Hepatocyte (in vitro differentiated cells): ENCODE measurements at regions not wholly inside any gene's neighbourhood (a gene's known extent, or its start where the extent isn't known, plus 50 kb on each side); places are given as distances from the start of the nearest gene placed in this dataset.

Experiments used
- DNase-seq: peaks from one replicate; pipeline ENCODE4 v3.0.0-alpha.2; 2016; ENCODE audit warnings: low spot score
- H2AFZ ChIP-seq: fragments of 200-600 bp; sonication (generic); 2 replicates; pipeline ENCODE4 v1.6.0; 2016; ENCODE audit warnings: antibody characterized with exemption, mild to moderate bottlenecking
- H3K27ac ChIP-seq: fragments of 200-600 bp; sonication (generic); 2 replicates; pipeline ENCODE4 v1.5.1; 2016; ENCODE audit warnings: mild to moderate bottlenecking
- H3K27me3 ChIP-seq: fragments of 200-600 bp; sonication (generic); 2 replicates; pipeline ENCODE4 v1.6.1; 2016
- H3K36me3 ChIP-seq: fragments of 200-600 bp; sonication (generic); replicated peaks from 2 replicates; pipeline ENCODE4 v1.5.1; 2016; ENCODE audit warnings: low read depth; ENCODE audit not compliant: insufficient read depth
- H3K4me1 ChIP-seq: fragments of 200-600 bp; sonication (generic); 2 replicates; pipeline ENCODE4 v1.5.1; 2016; ENCODE audit warnings: mild to moderate bottlenecking, moderate library complexity; ENCODE audit not compliant: insufficient read depth
- H3K4me2 ChIP-seq: fragments of 200-600 bp; sonication (generic); 2 replicates; pipeline ENCODE4 v1.6.0; 2016
- H3K4me3 ChIP-seq: fragments of 200-600 bp; sonication (generic); 2 replicates; pipeline ENCODE4 v1.5.1; 2016; ENCODE audit warnings: mild to moderate bottlenecking
- H3K79me2 ChIP-seq: fragments of 200-600 bp; sonication (generic); 2 replicates; pipeline ENCODE4 v1.6.0; 2017; ENCODE audit warnings: mild to moderate bottlenecking
- H3K9me2 ChIP-seq: fragments of 200-600 bp; sonication (generic); replicated peaks from 2 replicates; pipeline ENCODE4 v1.6.0; 2017; ENCODE audit warnings: mild to moderate bottlenecking; ENCODE audit not compliant: insufficient read depth
- H3K9me3 ChIP-seq: fragments of 200-600 bp; sonication (generic); 2 replicates; pipeline ENCODE4 v1.5.1; 2016; ENCODE audit warnings: low read depth, mild to moderate bottlenecking
- H4K20me1 ChIP-seq: fragments of 200-600 bp; sonication (generic); 2 replicates; pipeline ENCODE4 v1.6.0; 2016; ENCODE audit warnings: mild to moderate bottlenecking; ENCODE audit not compliant: insufficient read depth, poor library complexity, severe bottlenecking
- CTCF ChIP-seq: fragments of 200-600 bp; sonication (generic); IDR thresholded peaks from 2 replicates; pipeline ENCODE4 v1.5.1; 2016; ENCODE audit warnings: antibody characterized with exemption, mild to moderate bottlenecking; ENCODE audit not compliant: poor library complexity
- EZH2 ChIP-seq: fragments of 200-600 bp; sonication (generic); IDR thresholded peaks from 2 replicates; pipeline ENCODE4 v1.6.1; 2016; ENCODE audit warnings: antibody characterized with exemption, mild to moderate bottlenecking, borderline replicate concordance
- EZH2phosphoT487 ChIP-seq: fragments of 200-600 bp; sonication (generic); IDR thresholded peaks from one replicate; pipeline ENCODE4 v1.6.1; 2018; ENCODE audit warnings: antibody characterized with exemption, mild to moderate bottlenecking, low read depth, moderate library complexity; ENCODE audit not compliant: unreplicated experiment, severe bottlenecking
- WGBS: methylation state at CpG from one replicate; pipeline ENCODE4 v1.1.6; 2016; ENCODE audit warnings: low lambda C conversion rate; ENCODE audit errors: missing lambda C conversion rate; 5-methylcytosine and 5-hydroxymethylcytosine counted together

DNA sequence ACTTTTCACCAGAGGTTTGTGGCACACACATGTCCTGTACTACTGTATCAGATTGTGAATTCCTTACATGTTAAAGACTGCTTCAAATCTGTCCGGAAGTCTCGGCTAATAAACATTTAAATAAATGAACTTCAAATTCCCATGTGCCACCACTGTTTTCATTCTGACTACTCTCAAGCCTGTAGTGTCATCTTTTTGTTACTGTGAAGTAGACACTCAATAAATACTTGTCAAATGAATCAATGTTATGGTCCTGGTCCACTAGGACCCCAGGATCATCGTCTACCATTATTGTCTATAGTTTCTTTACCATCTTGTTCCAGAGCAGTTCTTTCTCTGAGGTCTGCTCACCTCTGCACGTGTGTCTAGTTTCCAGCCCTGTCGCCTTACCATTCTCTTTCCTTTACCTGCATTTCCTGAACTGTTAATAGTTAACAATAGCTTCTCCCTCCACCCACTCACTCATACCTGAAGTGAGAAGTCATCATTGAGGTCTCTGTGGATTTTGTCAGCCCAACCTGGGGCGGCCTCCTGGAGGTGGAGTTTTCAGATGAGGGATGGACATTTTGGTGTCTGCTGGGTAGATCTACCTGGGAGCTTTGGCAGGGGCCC lies 333.0 kb downstream of the SEC14L1 start:
- Histone ChIP-seq H3K9me3 (no peaks in the 10 kb centered on the region), H2AFZ (no peak overlapping the region), H3K4me3 (no peak overlapping the region), H3K27me3 (no peaks in the 10 kb centered on the region), H3K9me2 (no peaks in the 10 kb centered on the region), H3K4me2 (peak overlapping the region; percentile 67), H3K27ac (peak overlapping the region; percentile 95), H3K79me2 (peaks cover 90% of the 10 kb centered on the region), H3K36me3 (no peaks in the 10 kb centered on the region), H3K4me1 (peaks cover 82% of the 10 kb centered on the region), H4K20me1 (peaks cover 47% of the 10 kb centered on the region)
- peak; percentile 64 for DNase-seq
- TF ChIP-seq EZH2 (no peak), CTCF (no peak), EZH2phosphoT487 (no peak)
- 49% methylated on average over 6 of the region's 6 CpGs for WGBS

- Histone ChIP-seq H3K27me3 (no peaks in the 10 kb centered on the region), H3K36me3 (no peaks in the 10 kb centered on the region), H3K27ac (peak overlapping the region; percentile 95), H3K9me2 (no peaks in the 10 kb centered on the region), H3K4me3 (no peak overlapping the region), H3K9me3 (no peaks in the 10 kb centered on the region), H2AFZ (no peak overlapping the region), H3K79me2 (peaks cover 90% of the 10 kb centered on the region), H3K4me1 (peaks cover 89% of the 10 kb centered on the region), H3K4me2 (peak overlapping the region; percentile 19), H4K20me1 (peaks cover 53% of the 10 kb centered on the region)
- TF ChIP-seq CTCF (no peak), EZH2phosphoT487 (no peak), EZH2 (no peak)
- 77% methylated on average over 12 of the region's 12 CpGs for WGBS
- DNase-seq, result no peak
Observed at GRCh38 chr17:77474292-77474988, 333.7 kb downstream of the SEC14L1 start.

DNA sequence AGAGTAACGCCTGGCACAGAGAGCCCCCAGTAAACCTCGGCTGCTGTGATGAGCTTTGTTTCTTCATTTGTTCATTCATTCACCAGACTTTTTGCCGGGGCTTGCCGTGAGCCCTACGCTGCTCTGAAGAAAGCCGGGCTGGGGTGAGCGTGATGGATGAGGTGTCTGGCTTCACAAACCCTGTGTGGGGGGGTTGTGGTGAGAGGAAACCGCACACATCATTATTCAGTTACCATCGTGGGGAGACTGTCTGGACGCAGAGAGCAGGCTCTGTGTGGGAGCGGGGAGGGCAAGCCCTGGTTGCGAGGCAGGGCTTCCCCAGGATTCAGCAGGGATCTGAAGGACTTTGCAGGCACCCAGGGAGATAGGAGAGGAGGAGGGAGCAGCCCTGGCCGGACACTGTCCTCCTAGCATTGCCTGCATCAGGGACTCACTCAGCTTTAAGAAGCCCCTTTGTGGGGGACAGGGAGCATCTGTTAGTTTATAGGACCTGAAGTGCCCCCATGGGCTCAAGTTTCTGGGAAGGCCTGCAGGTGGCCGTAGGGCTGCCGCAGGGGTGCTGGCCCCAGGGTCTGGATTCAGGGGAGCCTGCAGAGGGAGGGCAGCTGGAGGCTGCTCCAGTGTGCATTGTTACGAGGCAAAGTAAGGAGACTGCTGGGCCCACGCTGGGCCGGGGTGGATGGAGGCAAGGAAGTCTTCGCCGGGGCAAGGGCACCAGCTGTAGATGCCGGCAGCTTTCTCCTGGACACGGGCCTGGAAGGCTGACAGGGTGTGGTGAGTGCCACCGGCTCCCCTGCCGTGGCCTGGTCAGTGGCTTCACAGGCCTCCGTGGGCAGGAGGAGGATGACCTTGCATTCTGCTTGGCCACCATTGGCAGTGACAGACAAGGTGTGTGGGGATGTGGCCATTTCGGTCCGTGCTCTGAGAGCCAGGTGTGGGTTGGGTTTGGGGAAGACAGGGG lies 334.5 kb downstream of the SEC14L1 start:
- peak; percentile 53 for DNase-seq
- Histone ChIP-seq H3K9me3 (no peaks in the 10 kb centered on the region), H3K27me3 (no peaks in the 10 kb centered on the region), H3K27ac (peak overlapping the region; percentile 95), H3K4me3 (no peak overlapping the region), H3K79me2 (peaks cover 90% of the 10 kb centered on the region), H4K20me1 (peaks cover 59% of the 10 kb centered on the region), H3K36me3 (no peaks in the 10 kb centered on the region), H3K4me2 (peak overlapping the region; percentile 19), H3K4me1 (peaks cover 96% of the 10 kb centered on the region), H2AFZ (no peak overlapping the region), H3K9me2 (no peaks in the 10 kb centered on the region)
- TF ChIP-seq EZH2, result no peak
- 72% methylated on average over 27 of the region's 27 CpGs for WGBS
